Kidney (tissue), 13 donors: ENCODE measurements at regions not wholly inside any gene's neighbourhood (a gene's known extent, or its start where the extent isn't known, plus 50 kb on each side); places are given as distances from the start of the nearest gene placed in this dataset.

Experiments used
- DNase-seq, 5 donors: peaks; one replicate each; pipeline ENCODE4 v3.0.0-alpha.2; 2013 to 2020
- FAIRE-seq: peaks from 2 replicates; lab custom pipeline; 2012; peaks lifted over from hg19 to GRCh38; lab: Jason Lieb, UNC
- H3K27ac ChIP-seq, 2 donors: one replicate each; pipeline ENCODE4 v1.7.0; 2013; ENCODE audit warnings: low read depth in 2 of 2, low read length in 2 of 2, inconsistent platforms in 1 of 2
- H3K27me3 ChIP-seq: one replicate; pipeline ENCODE4 v1.7.1; 2013; ENCODE audit warnings: low read length, inconsistent platforms; ENCODE audit not compliant: control insufficient read depth, insufficient read depth
- H3K36me3 ChIP-seq, 3 donors: one replicate each; pipeline versions ENCODE4 v1.7.0 to v1.7.1; 2013; ENCODE audit warnings: low read length in 3 of 3, control low read depth in 1 of 3, inconsistent platforms in 1 of 3; ENCODE audit not compliant: insufficient read depth in 3 of 3, control insufficient read depth in 2 of 3
- H3K4me1 ChIP-seq, 3 donors: one replicate each; pipeline versions ENCODE4 v1.7.0 to v1.7.1; 2013; ENCODE audit warnings: low read length in 3 of 3, inconsistent platforms in 1 of 3, low read depth in 1 of 3; ENCODE audit not compliant: control insufficient read depth in 2 of 3, insufficient read depth in 2 of 3
- H3K4me3 ChIP-seq, 3 donors: one replicate each; pipeline versions ENCODE4 v1.7.0 to v1.8.1; 2013; ENCODE audit warnings: low read length in 3 of 3, control low read depth in 1 of 3, inconsistent platforms in 1 of 3
- H3K9ac ChIP-seq, 3 donors: one replicate each; pipeline versions ENCODE4 v1.7.0 to v1.7.1; 2013; ENCODE audit warnings: low read length in 3 of 3, control low read depth in 1 of 3, inconsistent platforms in 1 of 3
- H3K9me3 ChIP-seq, 3 donors: one replicate each; pipeline versions ENCODE4 v1.7.0 to v1.7.1; 2013; ENCODE audit warnings: low read length in 3 of 3, control low read depth in 1 of 3, inconsistent platforms in 1 of 3; ENCODE audit not compliant: control insufficient read depth in 2 of 3, insufficient read depth in 1 of 3
- CTCF ChIP-seq: IDR thresholded peaks from 3 replicates; pipeline ENCODE4 v1.5.1; 2012; ENCODE audit warnings: mild to moderate bottlenecking, moderate library complexity, borderline replicate concordance; ENCODE audit not compliant: insufficient read depth; ENCODE audit errors: extremely low read depth
- intact Hi-C: fragments of 100-400 bp; cut with DNase I; formaldehyde crosslinking; loops from one replicate; pipeline ENCODE4 v1.11.1; 2022
- donor health status: control.
- donor health status: control.
- donor health status: control.
- donor health status: control.
- donor health status: control.
- donor health status: DM: yes; HTN: yes; CAD: no.
- donor health status: Normal renal cell carcinoma (clear cell type).

- FAIRE-seq, result no peak
- no peaks in the 10 kb centered on the region for H3K4me1 ChIP-seq
- no peak for DNase-seq
- H3K27ac ChIP-seq, result no peak overlapping the region
- H3K9ac ChIP-seq, result no peak overlapping the region
- H3K4me3 ChIP-seq, result no peak overlapping the region
- TF ChIP-seq CTCF, result no peak
- H3K9me3 ChIP-seq, result no peaks in the 10 kb centered on the region
- intact Hi-C loops, result no loop called here
- H3K36me3 ChIP-seq, result no peaks in the 10 kb centered on the region
- no peaks in the 10 kb centered on the region for H3K27me3 ChIP-seq
These were observed 98.1 kb upstream of the PAPPA start for GRCh38 chr9:116055536-116055935.

- intact Hi-C loops, result no loop called here
- Histone ChIP-seq H3K36me3 (no peaks in the 10 kb centered on the region), H3K27ac (no peak overlapping the region), H3K9me3 (no peaks in the 10 kb centered on the region), H3K27me3 (no peaks in the 10 kb centered on the region), H3K4me3 (no peak overlapping the region), H3K9ac (no peak overlapping the region), H3K4me1 (no peaks in the 10 kb centered on the region)
- FAIRE-seq (no peak), DNase-seq (no peak)
- no peak for TF ChIP-seq CTCF
These were observed 96.2 kb upstream of the PAPPA start for GRCh38 chr9:116057371-116057770.

- Histone ChIP-seq H3K4me3 (no peak overlapping the region), H3K9me3 (no peaks in the 10 kb centered on the region), H3K27me3 (no peaks in the 10 kb centered on the region), H3K9ac (no peak overlapping the region), H3K4me1 (no peaks in the 10 kb centered on the region), H3K36me3 (no peaks in the 10 kb centered on the region), H3K27ac (no peak overlapping the region)
- intact Hi-C loops, result no loop called here
- DNase-seq (no peak), FAIRE-seq (no peak)
- TF ChIP-seq CTCF, result no peak
These were observed 95.2 kb upstream of the PAPPA start for GRCh38 chr9:116058421-116058820.

- intact Hi-C loops, result no loop called here
- no peak for TF ChIP-seq CTCF
- FAIRE-seq (no peak), DNase-seq (no peak)
- no peaks in the 10 kb centered on the region for H3K27me3 ChIP-seq
- no peak overlapping the region for H3K9ac ChIP-seq
- no peak overlapping the region for H3K4me3 ChIP-seq
- no peaks in the 10 kb centered on the region for H3K9me3 ChIP-seq
- H3K27ac ChIP-seq, result no peak overlapping the region
- H3K36me3 ChIP-seq, result no peaks in the 10 kb centered on the region
- H3K4me1 ChIP-seq, result no peaks in the 10 kb centered on the region
These were observed 94.1 kb upstream of the PAPPA start for GRCh38 chr9:116059466-116059865.
